Right forelimb (tissue), 1 donor: ENCODE measurements at regions not wholly inside any gene's neighbourhood (a gene's known extent, or its start where the extent isn't known, plus 50 kb on each side); places are given as distances from the start of the nearest gene placed in this dataset.

Experiments used
- DNase-seq: peaks from one replicate; pipeline ENCODE4 v3.0.0-alpha.2; 2018

- no peak for DNase-seq
Observed at GRCh38 chr12:4859478-4860210, 50.1 kb upstream of the KCNA1 start.
